NT2/D1 (cell line): ENCODE measurements at regions not wholly inside any gene's neighbourhood (a gene's known extent, or its start where the extent isn't known, plus 50 kb on each side); places are given as distances from the start of the nearest gene placed in this dataset.

ENCODE experiments used
- DNase-seq: peaks from one replicate; pipeline ENCODE4 v3.0.0-alpha.2; 2011; ENCODE audit warnings: low read depth, low spot score
- H3K27me3 ChIP-seq: 2 replicates; pipeline ENCODE4 v1.6.0; 2011; ENCODE audit warnings: mild to moderate bottlenecking; ENCODE audit not compliant: insufficient read length, insufficient read depth
- H3K36me3 ChIP-seq: 2 replicates; pipeline ENCODE4 v1.6.1; 2011; ENCODE audit warnings: mild to moderate bottlenecking, low read length, mixed read lengths; ENCODE audit not compliant: insufficient read depth, insufficient read length
- H3K4me1 ChIP-seq: 2 replicates; pipeline ENCODE4 v1.5.1; 2011; ENCODE audit not compliant: insufficient read depth, insufficient read length
- H3K4me3 ChIP-seq: 2 replicates; pipeline ENCODE4 v1.5.1; 2011; ENCODE audit warnings: low read depth; ENCODE audit not compliant: insufficient read length
- H3K9ac ChIP-seq: 2 replicates; pipeline ENCODE4 v1.6.0; 2011; ENCODE audit warnings: low read depth; ENCODE audit not compliant: insufficient read length
- H3K9me3 ChIP-seq: 2 replicates; pipeline ENCODE4 v1.5.1; 2011; ENCODE audit warnings: mild to moderate bottlenecking, low read length; ENCODE audit not compliant: insufficient read depth
- SUZ12 ChIP-seq: IDR thresholded peaks from 2 replicates; pipeline ENCODE4 v1.6.1; 2011; ENCODE audit not compliant: insufficient read length, insufficient read depth; ENCODE audit errors: extremely low read depth
- YY1 ChIP-seq: IDR thresholded peaks from 2 replicates; pipeline ENCODE4 v1.6.1; 2011; ENCODE audit not compliant: insufficient read length, insufficient read depth
- ZNF274 ChIP-seq: IDR thresholded peaks from 2 replicates; pipeline ENCODE4 v1.6.1; 2011; ENCODE audit warnings: mild to moderate bottlenecking, low read depth, low read length

- TF ChIP-seq SUZ12 = no peak
- no peak for TF ChIP-seq ZNF274
- H3K9ac ChIP-seq = no peak overlapping the region
- no peak overlapping the region for H3K4me3 ChIP-seq
- H3K27me3 ChIP-seq = no peaks in the 10 kb centered on the region
- no peak for DNase-seq
- no peaks in the 10 kb centered on the region for H3K4me1 ChIP-seq
- H3K36me3 ChIP-seq = no peaks in the 10 kb centered on the region
- H3K9me3 ChIP-seq = no peaks in the 10 kb centered on the region
Measured at GRCh38 chr18:75551071-75551470, 123.6 kb upstream of the SMIM21 start.

GRCh38 chr18:75548353-75548905 is 120.9 kb upstream of the SMIM21 start:
- H3K4me1 ChIP-seq = no peaks in the 10 kb centered on the region
- TF ChIP-seq ZNF274 = no peak
- no peak for TF ChIP-seq YY1
- no peak for TF ChIP-seq SUZ12
- no peaks in the 10 kb centered on the region for H3K36me3 ChIP-seq
- H3K27me3 ChIP-seq = no peaks in the 10 kb centered on the region
- no peak overlapping the region for H3K9ac ChIP-seq
- no peak overlapping the region for H3K4me3 ChIP-seq
- H3K9me3 ChIP-seq = no peaks in the 10 kb centered on the region
- no peak for DNase-seq

GRCh38 chr18:75546964-75547363 is 119.5 kb upstream of the SMIM21 start:
- Histone ChIP-seq H3K4me1 (no peaks in the 10 kb centered on the region), H3K4me3 (no peak overlapping the region), H3K9ac (no peak overlapping the region), H3K27me3 (no peaks in the 10 kb centered on the region), H3K36me3 (no peaks in the 10 kb centered on the region), H3K9me3 (no peaks in the 10 kb centered on the region)
- DNase-seq = no peak
- TF ChIP-seq SUZ12 (no peak), YY1 (no peak), ZNF274 (no peak)

- DNase-seq = no peak
- no peaks in the 10 kb centered on the region for H3K9me3 ChIP-seq
- no peak overlapping the region for H3K9ac ChIP-seq
- H3K36me3 ChIP-seq = no peaks in the 10 kb centered on the region
- no peaks in the 10 kb centered on the region for H3K27me3 ChIP-seq
- H3K4me3 ChIP-seq = no peak overlapping the region
- no peak for TF ChIP-seq YY1
- H3K4me1 ChIP-seq = no peaks in the 10 kb centered on the region
Measured at GRCh38 chr18:75545189-75545588, 117.7 kb upstream of the SMIM21 start.

GRCh38 chr18:75544496-75544895 is 117.0 kb upstream of the SMIM21 start:
- no peak for DNase-seq
- H3K4me3 ChIP-seq = no peak overlapping the region
- TF ChIP-seq ZNF274 (no peak), SUZ12 (no peak), YY1 (no peak)
- no peaks in the 10 kb centered on the region for H3K36me3 ChIP-seq
- H3K4me1 ChIP-seq = no peaks in the 10 kb centered on the region
- H3K27me3 ChIP-seq = no peaks in the 10 kb centered on the region
- H3K9ac ChIP-seq = no peak overlapping the region
- H3K9me3 ChIP-seq = no peaks in the 10 kb centered on the region

- Histone ChIP-seq H3K36me3 (no peaks in the 10 kb centered on the region), H3K4me3 (no peak overlapping the region), H3K27me3 (no peaks in the 10 kb centered on the region), H3K9me3 (no peaks in the 10 kb centered on the region), H3K4me1 (no peaks in the 10 kb centered on the region), H3K9ac (no peak overlapping the region)
- DNase-seq = no peak
- TF ChIP-seq ZNF274 (no peak), SUZ12 (no peak), YY1 (no peak)
Measured at GRCh38 chr18:75544051-75544481, 116.6 kb upstream of the SMIM21 start.

- Histone ChIP-seq H3K27me3 (no peaks in the 10 kb centered on the region), H3K9ac (no peak overlapping the region), H3K4me3 (no peak overlapping the region), H3K4me1 (no peaks in the 10 kb centered on the region), H3K9me3 (no peaks in the 10 kb centered on the region), H3K36me3 (no peaks in the 10 kb centered on the region)
- DNase-seq = no peak
- no peak for TF ChIP-seq YY1
- no peak for TF ChIP-seq SUZ12
- no peak for TF ChIP-seq ZNF274
Measured at GRCh38 chr18:75538727-75539126, 111.2 kb upstream of the SMIM21 start.

GRCh38 chr18:75533950-75534349 is 106.4 kb upstream of the SMIM21 start:
- no peak for DNase-seq
- no peak for TF ChIP-seq ZNF274
- TF ChIP-seq YY1 = no peak
- no peak for TF ChIP-seq SUZ12
- H3K4me3 ChIP-seq = no peak overlapping the region
- H3K36me3 ChIP-seq = no peaks in the 10 kb centered on the region
- no peaks in the 10 kb centered on the region for H3K4me1 ChIP-seq
- no peaks in the 10 kb centered on the region for H3K9me3 ChIP-seq
- no peak overlapping the region for H3K9ac ChIP-seq
- no peaks in the 10 kb centered on the region for H3K27me3 ChIP-seq
